OCI-LY1 (cell line): ENCODE measurements at regions not wholly inside any gene's neighbourhood (a gene's known extent, or its start where the extent isn't known, plus 50 kb on each side); places are given as distances from the start of the nearest gene placed in this dataset.

ENCODE experiments used
- H2AFZ ChIP-seq: fragments of 200-600 bp; sonication (generic), shearing (Covaris generic); 2 replicates; pipeline ENCODE4 v1.6.0; 2014; ENCODE audit warnings: antibody characterized with exemption, mild to moderate bottlenecking, low read length
- H3F3A ChIP-seq: fragments of 200-600 bp; sonication (generic), shearing (Covaris generic); 2 replicates; pipeline ENCODE4 v1.6.0; 2014; ENCODE audit warnings: mild to moderate bottlenecking, antibody characterized with exemption, low read length, moderate library complexity; ENCODE audit not compliant: insufficient read depth
- H3K27ac ChIP-seq: fragments of 200-600 bp; sonication (generic); 2 replicates; pipeline ENCODE4 v1.5.1; 2014; ENCODE audit warnings: low read length, mixed run types, mild to moderate bottlenecking, low read depth; ENCODE audit not compliant: poor library complexity, severe bottlenecking
- H3K27me3 ChIP-seq: fragments of 200-600 bp; sonication (generic); 2 replicates; pipeline ENCODE4 v1.6.0; 2014; ENCODE audit warnings: antibody characterized with exemption, mild to moderate bottlenecking, low read length, moderate library complexity; ENCODE audit not compliant: insufficient read depth
- H3K36me3 ChIP-seq: fragments of 200-600 bp; sonication (generic); 2 replicates; pipeline ENCODE4 v1.6.1; 2014; ENCODE audit warnings: mild to moderate bottlenecking, antibody characterized with exemption, low read length, moderate library complexity, mixed read lengths; ENCODE audit not compliant: insufficient read depth
- H3K4me1 ChIP-seq: fragments of 200-600 bp; sonication (generic); 2 replicates; pipeline ENCODE4 v1.5.1; 2014; ENCODE audit warnings: mild to moderate bottlenecking, low read length, moderate library complexity; ENCODE audit not compliant: insufficient read depth, severe bottlenecking
- H3K4me2 ChIP-seq: fragments of 200-600 bp; sonication (generic), shearing (Covaris generic); 2 replicates; pipeline ENCODE4 v1.6.1; 2014; ENCODE audit warnings: low read length
- H3K4me3 ChIP-seq: fragments of 200-600 bp; sonication (generic); 2 replicates; pipeline ENCODE4 v1.5.1; 2014; ENCODE audit warnings: low read length, low read depth, mild to moderate bottlenecking, mixed read lengths; ENCODE audit not compliant: poor library complexity, severe bottlenecking
- H3K79me2 ChIP-seq: fragments of 200-600 bp; shearing (Covaris generic); 2 replicates; pipeline ENCODE4 v1.6.1; 2016; ENCODE audit warnings: mixed run types, low read length, mixed read lengths; ENCODE audit not compliant: insufficient read depth
- H3K9ac ChIP-seq: fragments of 200-600 bp; sonication (generic), shearing (Covaris generic); 2 replicates; pipeline ENCODE4 v1.6.1; 2014; ENCODE audit warnings: mild to moderate bottlenecking, low read length, mixed read lengths
- H3K9me2 ChIP-seq: fragments of 200-600 bp; sonication (generic), shearing (Covaris generic); 2 replicates; pipeline ENCODE4 v1.6.1; 2014; ENCODE audit warnings: low read depth, mild to moderate bottlenecking, low read length, mixed read lengths
- H3K9me3 ChIP-seq: fragments of 200-600 bp; shearing (Covaris generic); 2 replicates; pipeline ENCODE4 v1.6.1; 2014; ENCODE audit warnings: low read length, mixed read lengths
- H4K20me1 ChIP-seq: fragments of 200-600 bp; sonication (generic), shearing (Covaris generic); 2 replicates; pipeline ENCODE4 v1.6.0; 2016; ENCODE audit warnings: mild to moderate bottlenecking, low read length; ENCODE audit not compliant: insufficient read depth
- CTCF ChIP-seq: fragments of 200-600 bp; sonication (generic), shearing (Covaris generic); IDR thresholded peaks from 2 replicates; pipeline ENCODE4 v1.5.1; 2017; ENCODE audit warnings: mild to moderate bottlenecking, antibody characterized with exemption, low read length, moderate library complexity, mixed read lengths
- EZH2 ChIP-seq: fragments of 200-600 bp; sonication (generic), shearing (Covaris generic); IDR thresholded peaks from 2 replicates; pipeline ENCODE4 v1.8.0; 2017; ENCODE audit warnings: borderline replicate concordance, mixed run types, mild to moderate bottlenecking, antibody characterized with exemption, low read length, moderate library complexity, mixed read lengths

DNA sequence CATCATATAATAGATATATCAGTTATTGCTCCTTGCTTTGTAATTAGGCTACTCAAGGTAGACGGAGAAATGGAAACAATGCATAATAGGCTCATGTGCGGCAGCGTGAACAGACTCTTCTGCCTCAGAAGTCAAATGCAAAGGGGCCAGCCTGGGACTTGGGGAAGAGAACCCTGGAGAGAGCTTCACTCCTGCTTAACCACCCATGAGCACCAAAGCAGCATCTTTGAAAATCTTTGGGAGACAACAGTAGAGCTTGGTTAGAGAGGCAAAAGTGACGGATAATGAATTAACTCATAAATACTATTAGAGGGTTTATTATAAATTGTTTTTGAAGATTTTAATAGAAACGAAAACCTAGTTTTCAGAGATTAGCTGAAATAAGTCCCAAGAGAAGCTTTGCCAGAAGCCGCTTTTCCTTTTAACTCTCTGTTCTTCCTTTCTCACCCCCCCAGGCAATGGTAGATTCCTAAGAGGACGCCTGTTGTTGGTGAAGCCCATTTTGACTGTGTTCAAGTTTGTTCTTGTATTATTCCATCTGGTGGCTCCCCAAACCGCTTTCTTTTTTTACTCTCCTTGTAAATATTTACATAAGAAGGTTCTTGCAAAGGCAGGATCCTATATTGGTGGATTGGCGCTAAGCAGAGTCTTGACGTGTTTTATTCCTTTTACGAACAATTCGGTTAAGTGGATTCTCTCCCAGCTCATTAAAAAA lies 196.0 kb upstream of the TPRG1 start:
- H3K9me3 ChIP-seq: no peaks in the 10 kb centered on the region
- no peaks in the 10 kb centered on the region for H3K79me2 ChIP-seq
- no peaks in the 10 kb centered on the region for H3F3A ChIP-seq
- no peaks in the 10 kb centered on the region for H4K20me1 ChIP-seq
- H3K27ac ChIP-seq: no peak overlapping the region
- peak overlapping the region; percentile 3; the same call in 1 of the 2 replicates for H3K4me2 ChIP-seq
- no peak overlapping the region for H2AFZ ChIP-seq
- H3K4me1 ChIP-seq: peaks cover 15% of the 10 kb centered on the region
- no peaks in the 10 kb centered on the region for H3K9me2 ChIP-seq
- no peaks in the 10 kb centered on the region; the same call in 1 of the 2 replicates for H3K27me3 ChIP-seq
- H3K36me3 ChIP-seq: no peaks in the 10 kb centered on the region
- TF ChIP-seq EZH2 (no peak), CTCF (no peak)
- no peak overlapping the region for H3K9ac ChIP-seq
- H3K4me3 ChIP-seq: no peak overlapping the region

DNA sequence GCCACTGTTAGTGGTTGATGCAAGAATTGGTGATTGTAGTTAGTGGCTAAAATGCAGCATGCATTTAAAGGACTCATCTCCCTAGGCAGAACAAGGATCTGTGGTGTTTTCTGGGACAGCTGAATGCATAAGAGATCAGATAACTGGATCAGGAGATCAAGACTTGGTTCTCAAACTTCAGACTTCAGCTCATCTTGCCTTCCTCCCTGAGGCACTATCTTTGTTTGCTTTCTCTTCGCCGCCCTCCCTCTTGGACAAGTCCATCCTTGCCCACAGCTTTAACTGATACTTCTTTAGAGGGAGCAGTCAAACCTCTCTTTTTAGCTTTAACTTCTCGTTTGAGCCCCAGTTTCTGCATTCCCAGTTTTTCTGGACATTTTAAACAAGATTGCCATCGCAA lies 195.4 kb upstream of the TPRG1 start:
- no peaks in the 10 kb centered on the region for H3K36me3 ChIP-seq
- no peak overlapping the region for H3K4me2 ChIP-seq
- no peak overlapping the region for H3K4me3 ChIP-seq
- H3K27me3 ChIP-seq: no peaks in the 10 kb centered on the region; the same call in 1 of the 2 replicates
- no peaks in the 10 kb centered on the region for H4K20me1 ChIP-seq
- H3K27ac ChIP-seq: no peak overlapping the region
- H2AFZ ChIP-seq: no peak overlapping the region
- H3K9me3 ChIP-seq: no peaks in the 10 kb centered on the region
- H3K79me2 ChIP-seq: no peaks in the 10 kb centered on the region
- H3K9me2 ChIP-seq: no peaks in the 10 kb centered on the region
- TF ChIP-seq EZH2: no peak
- no peak for TF ChIP-seq CTCF
- H3K9ac ChIP-seq: no peak overlapping the region
- no peaks in the 10 kb centered on the region for H3F3A ChIP-seq
- peaks cover 15% of the 10 kb centered on the region for H3K4me1 ChIP-seq

DNA sequence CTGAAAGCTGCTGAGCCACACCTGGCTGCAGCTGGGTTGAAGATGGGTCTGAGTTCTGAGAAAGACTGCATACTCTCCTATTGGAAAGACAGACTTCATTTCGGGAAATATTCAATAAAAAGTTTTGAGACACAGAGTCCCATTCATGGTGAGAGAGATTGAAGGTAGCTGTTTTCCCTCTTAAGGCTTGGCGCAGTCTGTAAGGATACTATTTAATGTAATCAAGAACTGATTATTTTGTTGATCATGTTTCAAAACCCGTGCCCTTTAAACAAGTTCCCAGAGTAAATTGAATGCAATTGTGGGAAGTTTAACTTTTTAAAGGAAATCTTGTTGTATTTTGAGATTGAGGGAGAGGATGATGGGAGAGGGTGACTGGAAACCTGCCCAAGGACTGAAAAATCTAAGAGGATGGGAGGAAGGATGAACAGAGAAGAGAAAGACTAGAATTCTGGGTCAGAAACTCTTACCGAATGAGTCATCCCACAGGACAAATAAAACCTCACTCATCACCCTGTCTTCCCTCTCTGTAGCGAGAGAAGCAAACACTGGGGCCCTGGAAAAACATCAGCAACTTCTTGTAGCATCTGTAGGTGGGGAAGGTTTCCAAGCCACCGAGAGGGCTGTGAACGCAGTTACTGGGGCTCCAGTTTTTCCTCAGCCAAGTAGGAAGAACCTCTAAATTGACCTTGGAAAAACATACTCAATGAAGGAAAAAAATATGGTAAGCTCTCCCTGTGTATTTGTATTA lies 193.2 kb upstream of the TPRG1 start:
- Histone ChIP-seq H3K9me3 (no peaks in the 10 kb centered on the region), H3K9me2 (no peaks in the 10 kb centered on the region), H3K27ac (no peak overlapping the region), H3K27me3 (no peaks in the 10 kb centered on the region; the same call in 1 of the 2 replicates), H3K79me2 (no peaks in the 10 kb centered on the region), H3F3A (no peaks in the 10 kb centered on the region), H3K4me1 (peaks cover 15% of the 10 kb centered on the region), H2AFZ (no peak overlapping the region), H3K4me3 (no peak overlapping the region), H4K20me1 (no peaks in the 10 kb centered on the region), H3K4me2 (no peak overlapping the region), H3K9ac (no peak overlapping the region), H3K36me3 (no peaks in the 10 kb centered on the region)
- TF ChIP-seq EZH2: no peak
- no peak for TF ChIP-seq CTCF
